GM19372 (cell line): ENCODE measurements at regions not wholly inside any gene's neighbourhood (a gene's known extent, or its start where the extent isn't known, plus 50 kb on each side); places are given as distances from the start of the nearest gene placed in this dataset.

Experiments
- ATAC-seq: cut with Tn5 transposase; IDR thresholded peaks from one replicate; pipeline ENCODE4 v1.9.1; 2021; ENCODE audit warnings: mild to moderate bottlenecking, low read depth, moderate library complexity; ENCODE audit not compliant: unreplicated experiment

GRCh38 chr2:898319-898718, 52.3 kb upstream of the SNTG2 start:
- peak; percentile 76 for ATAC-seq

- ATAC-seq = no peak
Measured at GRCh38 chr2:897091-897490, 53.6 kb upstream of the SNTG2 start.

- peak; percentile 43 for ATAC-seq
Measured at GRCh38 chr2:893311-893710, 57.3 kb upstream of the SNTG2 start.

GRCh38 chr2:892892-893291, 57.8 kb upstream of the SNTG2 start:
- ATAC-seq = no peak

GRCh38 chr2:892401-892800, 58.2 kb upstream of the SNTG2 start:
- ATAC-seq = no peak

- no peak for ATAC-seq
Measured at GRCh38 chr2:891734-892133, 58.9 kb upstream of the SNTG2 start.

GRCh38 chr2:890791-891190, 59.9 kb upstream of the SNTG2 start:
- ATAC-seq = no peak

GRCh38 chr2:890214-890613, 60.4 kb upstream of the SNTG2 start:
- ATAC-seq = no peak

- no peak for ATAC-seq
Measured at GRCh38 chr2:888906-889566, 61.6 kb upstream of the SNTG2 start.

GRCh38 chr2:888211-888801, 62.3 kb upstream of the SNTG2 start:
- ATAC-seq = no peak

GRCh38 chr2:887639-888038, 63.0 kb upstream of the SNTG2 start:
- no peak for ATAC-seq

- no peak for ATAC-seq
Measured at GRCh38 chr2:886072-887022, 64.3 kb upstream of the SNTG2 start.

- ATAC-seq = no peak
Measured at GRCh38 chr2:885230-886071, 65.2 kb upstream of the SNTG2 start.

- no peak for ATAC-seq
Measured at GRCh38 chr2:883803-884748, 66.6 kb upstream of the SNTG2 start.

- no peak for ATAC-seq
Measured at GRCh38 chr2:883260-883802, 67.3 kb upstream of the SNTG2 start.

- peak; percentile 77 for ATAC-seq
Measured at GRCh38 chr2:881204-881918, 69.3 kb upstream of the SNTG2 start.

GRCh38 chr2:880201-880970, 70.3 kb upstream of the SNTG2 start:
- ATAC-seq = no peak

- no peak for ATAC-seq
Measured at GRCh38 chr2:879540-879939, 71.1 kb upstream of the SNTG2 start.
